ENCODE measurements at regions not wholly inside any gene's neighbourhood (a gene's known extent, or its start where the extent isn't known, plus 50 kb on each side); places are given as distances from the start of the nearest gene placed in this dataset.

DNA sequence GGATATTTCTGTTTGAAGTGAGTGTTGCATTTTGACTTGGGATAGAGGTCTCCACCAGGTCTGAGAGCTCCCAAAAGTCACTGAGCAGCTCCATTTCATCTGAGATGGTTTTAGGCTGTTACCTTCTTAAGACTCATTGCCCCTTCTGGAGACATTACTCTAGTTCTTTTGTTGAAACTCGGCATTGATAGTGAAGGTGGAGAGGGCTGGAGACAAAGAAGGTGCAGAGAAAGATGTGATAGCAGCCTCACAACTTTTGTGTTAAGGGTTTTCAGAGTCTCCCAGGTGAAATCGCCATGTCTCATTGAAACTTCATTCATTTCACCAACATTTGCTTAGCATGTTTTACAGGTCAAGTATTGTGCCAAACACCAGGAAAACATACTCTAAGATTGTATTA, 219.6 kb downstream of the INSIG2 start:
- 32% methylated on average over 2 of the region's 2 CpGs for WGBS (ENCODE audit: low lambda C conversion rate)
- Histone ChIP-seq H3K27me3 (ENCODE audit: insufficient read depth) (0 out of 2 replicates have a peak, but pooled peaks cover 8% of the 10 kb centered on the region), H3K79me2 (ENCODE audit: insufficient read depth) (no peaks in the 10 kb centered on the region), H3K27ac (ENCODE audit: low read depth in 2 of 2, low read length in 1 of 2) (no peak overlapping the region), H4K20me1 (ENCODE audit: insufficient read depth) (no peaks in the 10 kb centered on the region), H3K9ac (no peak overlapping the region), H3K4me2 (no peak overlapping the region), H3K9me3 (no peaks in the 10 kb centered on the region), H3F3A (replicated peaks; ENCODE audit: insufficient read depth) (no peaks in the 10 kb centered on the region), H3K9me2 (no peaks in the 10 kb centered on the region), H2AFZ (ENCODE audit: low read depth) (no peak overlapping the region), H3K4me3 (ENCODE audit: low read depth in 2 of 2, low read length in 1 of 2) (no peak overlapping the region), H3K36me3 (replicated peaks in 1 of 2; ENCODE audit: control insufficient read depth in 1 of 2, insufficient read depth in 2 of 2, low read length in 1 of 2) (no peaks in the 10 kb centered on the region), H3K4me1 (ENCODE audit: control insufficient read depth in 1 of 2, insufficient read depth in 2 of 2, low read depth in 1 of 2, low read length in 1 of 2) (no peaks in the 10 kb centered on the region; a peak in 1 of 4 replicates)
- DNase-seq: no peak
- CTCF ChIA-PET: no interaction called here
- TF ChIP-seq, protein P1, sequence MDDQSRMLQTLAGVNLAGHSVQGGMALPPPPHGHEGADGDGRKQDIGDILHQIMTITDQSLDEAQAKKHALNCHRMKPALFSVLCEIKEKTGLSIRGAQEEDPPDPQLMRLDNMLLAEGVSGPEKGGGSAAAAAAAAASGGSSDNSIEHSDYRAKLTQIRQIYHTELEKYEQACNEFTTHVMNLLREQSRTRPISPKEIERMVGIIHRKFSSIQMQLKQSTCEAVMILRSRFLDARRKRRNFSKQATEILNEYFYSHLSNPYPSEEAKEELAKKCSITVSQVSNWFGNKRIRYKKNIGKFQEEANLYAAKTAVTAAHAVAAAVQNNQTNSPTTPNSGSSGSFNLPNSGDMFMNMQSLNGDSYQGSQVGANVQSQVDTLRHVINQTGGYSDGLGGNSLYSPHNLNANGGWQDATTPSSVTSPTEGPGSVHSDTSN (IDR thresholded peaks at IDR 0.05): no peak
- TF ChIP-seq, protein P2, sequence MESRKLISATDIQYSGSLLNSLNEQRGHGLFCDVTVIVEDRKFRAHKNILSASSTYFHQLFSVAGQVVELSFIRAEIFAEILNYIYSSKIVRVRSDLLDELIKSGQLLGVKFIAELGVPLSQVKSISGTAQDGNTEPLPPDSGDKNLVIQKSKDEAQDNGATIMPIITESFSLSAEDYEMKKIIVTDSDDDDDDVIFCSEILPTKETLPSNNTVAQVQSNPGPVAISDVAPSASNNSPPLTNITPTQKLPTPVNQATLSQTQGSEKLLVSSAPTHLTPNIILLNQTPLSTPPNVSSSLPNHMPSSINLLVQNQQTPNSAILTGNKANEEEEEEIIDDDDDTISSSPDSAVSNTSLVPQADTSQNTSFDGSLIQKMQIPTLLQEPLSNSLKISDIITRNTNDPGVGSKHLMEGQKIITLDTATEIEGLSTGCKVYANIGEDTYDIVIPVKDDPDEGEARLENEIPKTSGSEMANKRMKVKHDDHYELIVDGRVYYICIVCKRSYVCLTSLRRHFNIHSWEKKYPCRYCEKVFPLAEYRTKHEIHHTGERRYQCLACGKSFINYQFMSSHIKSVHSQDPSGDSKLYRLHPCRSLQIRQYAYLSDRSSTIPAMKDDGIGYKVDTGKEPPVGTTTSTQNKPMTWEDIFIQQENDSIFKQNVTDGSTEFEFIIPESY (IDR thresholded peaks at IDR 0.05; ENCODE audit: borderline replicate concordance, low read depth): no peak
- TF ChIP-seq, protein P3, sequence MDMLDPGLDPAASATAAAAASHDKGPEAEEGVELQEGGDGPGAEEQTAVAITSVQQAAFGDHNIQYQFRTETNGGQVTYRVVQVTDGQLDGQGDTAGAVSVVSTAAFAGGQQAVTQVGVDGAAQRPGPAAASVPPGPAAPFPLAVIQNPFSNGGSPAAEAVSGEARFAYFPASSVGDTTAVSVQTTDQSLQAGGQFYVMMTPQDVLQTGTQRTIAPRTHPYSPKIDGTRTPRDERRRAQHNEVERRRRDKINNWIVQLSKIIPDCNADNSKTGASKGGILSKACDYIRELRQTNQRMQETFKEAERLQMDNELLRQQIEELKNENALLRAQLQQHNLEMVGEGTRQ (IDR thresholded peaks at IDR 0.05; ENCODE audit: borderline replicate concordance, low read depth, low read length): no peak
- TF ChIP-seq MEF2A (IDR thresholded peaks at IDR 0.05; ENCODE audit: borderline replicate concordance, low read depth) (no peak), ELF1 (IDR thresholded peaks at IDR 0.05) (no peak), NRF1 (IDR thresholded peaks at IDR 0.05; ENCODE audit: low read depth, low read length) (no peak), RAD21 (IDR thresholded peaks at IDR 0.05; ENCODE audit: low read length) (no peak), FOXJ3 (CRISPR knock-in tag; IDR thresholded peaks at IDR 0.05) (no peak), CHD2 (IDR thresholded peaks at IDR 0.05; ENCODE audit: low read length, partially characterized antibody) (no peak), NFIC (IDR thresholded peaks at IDR 0.05; ENCODE audit: borderline replicate concordance) (no peak), EZH2phosphoT487 (IDR thresholded peaks at IDR 0.05; ENCODE audit: borderline replicate concordance, low read depth) (no peak)
- TF ChIP-seq, protein P4, sequence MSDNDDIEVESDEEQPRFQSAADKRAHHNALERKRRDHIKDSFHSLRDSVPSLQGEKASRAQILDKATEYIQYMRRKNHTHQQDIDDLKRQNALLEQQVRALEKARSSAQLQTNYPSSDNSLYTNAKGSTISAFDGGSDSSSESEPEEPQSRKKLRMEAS (IDR thresholded peaks at IDR 0.05; ENCODE audit: low read depth): no peak
- POLR2A ChIA-PET: no interaction called here

DNA sequence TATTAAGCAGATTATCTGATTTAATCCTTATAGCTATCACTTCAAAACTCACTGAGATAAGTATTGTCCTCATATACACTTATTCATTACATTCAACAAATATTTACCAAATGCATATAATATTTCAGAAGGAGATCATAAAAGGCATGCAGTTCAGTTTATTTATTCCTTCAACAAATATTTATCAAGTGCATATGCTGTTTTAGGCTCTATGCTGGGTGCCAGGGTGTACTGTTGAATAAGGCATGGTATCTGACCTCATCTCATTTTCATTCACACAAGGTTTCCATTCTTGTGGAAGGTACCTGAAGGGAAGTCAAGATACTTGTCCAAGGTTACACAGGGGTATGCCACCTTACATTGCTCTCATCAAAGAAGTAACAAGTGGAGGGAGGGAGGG, 213.0 kb downstream of the INSIG2 start:
- H3K27me3 ChIP-seq (ENCODE audit: insufficient read depth): no peaks in the 10 kb centered on the region; the same call in 1 of the 2 replicates
- H3K9me3 ChIP-seq: no peaks in the 10 kb centered on the region
- H3K4me3 ChIP-seq (ENCODE audit: low read depth in 2 of 2, low read length in 1 of 2): no peak overlapping the region
- H3F3A ChIP-seq (replicated peaks; ENCODE audit: insufficient read depth): no peaks in the 10 kb centered on the region
- H3K9ac ChIP-seq: no peak overlapping the region
- H3K4me1 ChIP-seq (ENCODE audit: control insufficient read depth in 1 of 2, insufficient read depth in 2 of 2, low read depth in 1 of 2, low read length in 1 of 2): no peaks in the 10 kb centered on the region
- no peak overlapping the region for H3K4me2 ChIP-seq
- H3K36me3 ChIP-seq (replicated peaks in 1 of 2; ENCODE audit: control insufficient read depth in 1 of 2, insufficient read depth in 2 of 2, low read length in 1 of 2): no peaks in the 10 kb centered on the region
- no peaks in the 10 kb centered on the region for H4K20me1 ChIP-seq (ENCODE audit: insufficient read depth)
- H3K27ac ChIP-seq (ENCODE audit: low read depth in 2 of 2, low read length in 1 of 2): no peak overlapping the region
- DNase-seq: no peak
- CTCF ChIA-PET: no interaction called here
- POLR2A ChIA-PET: no interaction called here
- H2AFZ ChIP-seq (ENCODE audit: low read depth): no peak overlapping the region
- H3K79me2 ChIP-seq (ENCODE audit: insufficient read depth): no peaks in the 10 kb centered on the region
- no peaks in the 10 kb centered on the region for H3K9me2 ChIP-seq
- TF ChIP-seq, protein P5, sequence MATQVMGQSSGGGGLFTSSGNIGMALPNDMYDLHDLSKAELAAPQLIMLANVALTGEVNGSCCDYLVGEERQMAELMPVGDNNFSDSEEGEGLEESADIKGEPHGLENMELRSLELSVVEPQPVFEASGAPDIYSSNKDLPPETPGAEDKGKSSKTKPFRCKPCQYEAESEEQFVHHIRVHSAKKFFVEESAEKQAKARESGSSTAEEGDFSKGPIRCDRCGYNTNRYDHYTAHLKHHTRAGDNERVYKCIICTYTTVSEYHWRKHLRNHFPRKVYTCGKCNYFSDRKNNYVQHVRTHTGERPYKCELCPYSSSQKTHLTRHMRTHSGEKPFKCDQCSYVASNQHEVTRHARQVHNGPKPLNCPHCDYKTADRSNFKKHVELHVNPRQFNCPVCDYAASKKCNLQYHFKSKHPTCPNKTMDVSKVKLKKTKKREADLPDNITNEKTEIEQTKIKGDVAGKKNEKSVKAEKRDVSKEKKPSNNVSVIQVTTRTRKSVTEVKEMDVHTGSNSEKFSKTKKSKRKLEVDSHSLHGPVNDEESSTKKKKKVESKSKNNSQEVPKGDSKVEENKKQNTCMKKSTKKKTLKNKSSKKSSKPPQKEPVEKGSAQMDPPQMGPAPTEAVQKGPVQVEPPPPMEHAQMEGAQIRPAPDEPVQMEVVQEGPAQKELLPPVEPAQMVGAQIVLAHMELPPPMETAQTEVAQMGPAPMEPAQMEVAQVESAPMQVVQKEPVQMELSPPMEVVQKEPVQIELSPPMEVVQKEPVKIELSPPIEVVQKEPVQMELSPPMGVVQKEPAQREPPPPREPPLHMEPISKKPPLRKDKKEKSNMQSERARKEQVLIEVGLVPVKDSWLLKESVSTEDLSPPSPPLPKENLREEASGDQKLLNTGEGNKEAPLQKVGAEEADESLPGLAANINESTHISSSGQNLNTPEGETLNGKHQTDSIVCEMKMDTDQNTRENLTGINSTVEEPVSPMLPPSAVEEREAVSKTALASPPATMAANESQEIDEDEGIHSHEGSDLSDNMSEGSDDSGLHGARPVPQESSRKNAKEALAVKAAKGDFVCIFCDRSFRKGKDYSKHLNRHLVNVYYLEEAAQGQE (IDR thresholded peaks at IDR 0.05; ENCODE audit: low read depth, low read length): no peak
- TF ChIP-seq, protein P2 (IDR thresholded peaks at IDR 0.05; ENCODE audit: borderline replicate concordance, low read depth): no peak
- TF ChIP-seq TEAD4 (IDR thresholded peaks at IDR 0.05; ENCODE audit: borderline replicate concordance, insufficient read depth) (no peak), GABPA (IDR thresholded peaks at IDR 0.05; ENCODE audit: low read depth) (no peak), RCOR1 (IDR thresholded peaks at IDR 0.05; ENCODE audit: low read length) (no peak), GATA2 (CRISPR knock-in tag; IDR thresholded peaks at IDR 0.05) (no peak)
- TF ChIP-seq, protein P1 (IDR thresholded peaks at IDR 0.05): no peak
